NCI-H526 (cell line): ENCODE measurements at regions not wholly inside any gene's neighbourhood (a gene's known extent, or its start where the extent isn't known, plus 50 kb on each side); places are given as distances from the start of the nearest gene placed in this dataset.
A peak's percentile ranks its signal among the peaks of the same experiment; 100 is the strongest.
"Not testable (repeated sequence)": the region's sequence is repeated elsewhere in the genome, so short reads cannot be mapped to it uniquely, and the experiment has no call there.

Experiments
- DNase-seq, 2 experiments: peaks; one replicate each; lab custom pipeline; 2025; lab: John Stamatoyannopoulos, UW

DNA sequence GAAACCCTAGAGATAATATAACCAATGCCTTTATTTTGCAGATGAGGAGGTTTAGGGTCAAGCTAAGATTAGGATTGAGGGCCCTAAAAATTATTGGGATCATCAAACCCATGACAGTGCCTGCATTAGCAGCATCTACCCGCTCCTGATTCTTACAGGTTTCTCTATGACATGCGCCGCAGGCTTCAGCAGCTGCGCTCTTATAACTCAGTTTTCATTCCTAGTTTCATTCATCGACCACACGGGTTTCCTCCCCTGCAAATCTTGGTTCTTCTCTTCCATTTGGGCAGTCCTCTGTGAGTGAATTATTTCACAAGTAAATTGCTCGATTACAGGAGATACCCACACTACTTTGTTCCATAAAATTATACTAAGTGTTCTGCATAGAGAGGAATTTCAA lies 137.2 kb downstream of the SLC24A2 start:
- no peak for DNase-seq

DNA sequence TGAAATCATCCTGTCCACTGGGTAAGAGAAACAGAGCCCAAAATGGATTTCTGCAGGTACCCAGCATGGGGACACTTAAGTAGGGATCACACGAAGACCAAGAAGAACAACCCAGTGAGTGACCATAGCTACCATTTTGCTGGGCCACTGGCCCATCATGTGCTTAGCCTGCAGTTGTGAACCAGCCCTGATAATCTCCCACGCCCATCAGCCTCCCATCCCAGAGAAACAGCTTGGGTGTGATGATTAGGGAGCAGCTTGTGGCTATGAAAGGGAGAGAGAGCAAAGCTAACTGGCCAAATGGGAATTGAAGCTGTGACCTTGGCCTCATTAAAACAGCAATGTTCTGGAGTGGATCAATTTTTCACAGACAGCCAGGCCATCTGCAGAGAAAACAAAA lies 138.5 kb downstream of the SLC24A2 start:
- DNase-seq: no peak

DNA sequence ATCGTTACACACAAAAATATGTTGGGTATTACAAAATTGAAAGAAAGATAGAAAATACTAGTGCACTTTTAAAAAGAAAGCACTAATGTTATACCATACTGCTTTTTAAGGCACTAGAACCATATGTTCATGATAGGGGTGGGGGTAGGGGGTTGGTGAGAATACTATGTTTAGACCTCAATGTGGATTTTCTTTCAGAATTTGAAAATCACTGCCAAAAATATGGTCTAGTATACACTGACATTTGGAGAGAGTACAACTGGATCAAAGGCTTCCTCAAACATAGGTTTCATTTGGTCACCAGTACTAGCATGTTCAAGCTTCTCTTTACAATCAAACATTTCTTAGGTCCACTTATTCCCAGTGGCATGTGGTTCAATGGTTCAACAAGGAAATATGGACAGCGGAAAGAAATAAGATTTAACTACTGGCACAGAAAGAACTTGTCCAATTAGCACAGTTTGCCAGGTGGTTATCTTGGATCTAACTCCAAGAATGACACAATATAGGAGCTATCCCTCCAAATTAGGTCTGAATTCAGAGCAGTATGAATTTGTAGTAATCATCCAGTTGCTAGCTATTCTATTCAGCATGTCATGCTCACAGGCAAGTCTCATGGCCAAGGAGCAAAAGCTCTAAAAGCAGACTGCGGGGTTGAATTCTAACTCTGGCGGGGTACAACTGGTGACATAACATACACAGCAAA lies 139.3 kb downstream of the SLC24A2 start:
- DNase-seq: no peak

DNA sequence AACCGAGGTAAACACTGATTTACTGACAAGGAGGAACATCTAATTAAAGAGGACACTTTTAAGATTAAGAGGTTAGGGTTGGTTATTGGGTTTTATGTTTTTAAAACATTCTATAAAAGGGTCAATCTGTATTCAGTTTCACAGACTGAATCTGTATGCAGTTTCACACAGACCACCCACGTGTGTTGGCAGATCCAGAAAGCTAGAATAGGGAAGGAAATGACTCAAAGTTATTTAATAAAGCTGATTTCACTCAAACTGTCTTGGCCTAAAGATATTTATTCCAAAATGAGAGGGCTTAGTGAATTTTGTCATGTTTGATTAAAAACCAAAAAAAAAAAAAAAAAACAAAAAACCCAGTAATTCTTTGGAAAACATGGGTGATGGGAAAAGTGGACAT lies 140.2 kb downstream of the SLC24A2 start:
- no peak for DNase-seq

DNA sequence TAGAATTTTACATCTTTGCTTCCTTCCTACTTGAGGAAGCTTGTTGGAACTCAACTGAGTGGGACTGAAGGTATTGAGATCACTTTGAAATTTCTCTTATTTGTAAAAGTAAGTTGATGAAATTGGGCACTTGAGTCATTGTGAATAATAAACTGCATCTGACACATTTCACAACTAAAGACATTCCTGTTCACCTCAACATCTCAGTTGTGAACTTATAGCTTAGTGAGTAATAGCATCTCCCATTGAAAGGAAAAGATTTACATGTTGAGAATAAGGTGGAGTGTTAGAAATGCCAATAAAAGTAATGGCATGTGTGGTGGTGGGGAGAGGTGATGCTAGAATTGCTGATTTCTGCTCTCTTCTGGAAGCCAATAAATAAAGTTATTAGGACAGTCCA lies 145.0 kb downstream of the SLC24A2 start:
- DNase-seq: no peak

DNA sequence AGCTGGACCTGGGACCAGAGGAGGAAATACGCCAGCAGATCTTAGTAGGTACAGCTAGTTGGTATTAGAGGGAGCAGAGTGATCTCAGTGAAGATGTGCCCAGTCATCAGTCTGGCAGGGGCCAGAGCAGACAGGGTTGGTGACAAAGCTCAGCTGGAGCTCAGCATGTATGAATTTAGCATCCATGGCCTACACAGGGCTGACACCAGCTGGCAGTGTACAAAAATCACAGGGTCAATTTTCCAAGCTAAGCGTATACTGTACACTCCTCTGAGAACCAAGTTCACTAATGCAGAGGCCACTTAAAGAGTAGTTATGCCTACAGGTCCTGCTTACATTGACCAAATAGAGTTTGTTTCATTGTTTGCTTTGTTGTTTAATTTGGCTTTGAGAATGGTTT lies 146.6 kb downstream of the SLC24A2 start:
- peak in 1 of 2 experiments; percentile 11 for DNase-seq

DNA sequence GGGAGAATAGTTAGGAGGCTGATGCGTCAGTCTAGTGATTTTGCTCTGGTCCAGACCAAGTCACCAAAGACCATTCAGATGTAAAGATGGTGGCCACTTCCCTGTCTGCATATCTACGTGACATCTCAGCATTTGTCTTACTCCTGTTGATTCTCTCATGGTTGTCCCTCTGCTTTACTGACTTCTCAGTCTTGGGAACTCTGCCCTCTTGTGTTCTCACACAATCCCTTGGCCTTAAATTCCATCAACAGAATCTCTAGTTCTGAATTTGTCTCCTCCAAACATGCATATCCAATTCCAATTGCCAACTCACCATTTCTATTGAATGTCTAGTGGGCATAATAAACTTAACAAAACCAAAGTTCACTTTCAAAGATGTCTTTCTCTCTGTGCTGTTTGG lies 147.8 kb downstream of the SLC24A2 start:
- no peak for DNase-seq

DNA sequence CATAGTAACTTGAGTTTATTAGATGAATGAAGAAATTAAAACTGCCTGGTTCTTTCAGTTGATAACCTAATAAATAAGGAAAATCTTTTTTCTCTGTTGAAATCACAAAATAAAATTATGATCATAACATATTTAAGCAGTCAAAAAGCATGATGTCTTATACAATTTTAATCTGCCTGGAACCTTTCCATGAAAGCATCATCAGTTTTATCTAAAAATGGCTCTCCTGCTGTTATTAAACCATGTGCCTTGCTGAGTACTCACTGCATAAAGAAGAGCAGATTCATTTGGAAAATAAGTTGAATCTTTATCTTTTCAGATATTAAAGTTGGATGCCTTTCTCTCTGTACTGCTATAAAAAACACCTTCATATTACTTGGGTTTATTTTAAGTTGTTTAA lies 148.8 kb downstream of the SLC24A2 start:
- DNase-seq: no peak

DNA sequence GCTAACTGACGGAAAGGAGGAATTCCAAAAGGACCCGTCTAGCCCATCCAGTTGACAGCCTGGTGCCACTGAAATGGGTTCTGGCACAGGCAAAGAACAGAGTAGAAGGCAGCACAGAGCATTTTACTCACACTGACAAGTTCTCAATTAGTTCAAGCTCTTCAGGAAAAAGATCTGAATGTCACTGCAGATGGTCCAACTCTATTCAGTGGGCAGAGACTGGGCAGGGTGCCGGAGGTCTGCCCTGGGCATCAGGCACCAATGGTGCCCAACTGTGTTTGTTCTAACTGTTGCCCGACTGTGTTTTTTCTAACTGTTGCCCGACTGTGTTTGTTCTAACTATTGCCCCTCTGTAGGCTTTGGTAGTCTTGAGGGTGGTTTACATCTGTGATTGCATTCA lies 151.8 kb downstream of the SLC24A2 start:
- DNase-seq: no peak

DNA sequence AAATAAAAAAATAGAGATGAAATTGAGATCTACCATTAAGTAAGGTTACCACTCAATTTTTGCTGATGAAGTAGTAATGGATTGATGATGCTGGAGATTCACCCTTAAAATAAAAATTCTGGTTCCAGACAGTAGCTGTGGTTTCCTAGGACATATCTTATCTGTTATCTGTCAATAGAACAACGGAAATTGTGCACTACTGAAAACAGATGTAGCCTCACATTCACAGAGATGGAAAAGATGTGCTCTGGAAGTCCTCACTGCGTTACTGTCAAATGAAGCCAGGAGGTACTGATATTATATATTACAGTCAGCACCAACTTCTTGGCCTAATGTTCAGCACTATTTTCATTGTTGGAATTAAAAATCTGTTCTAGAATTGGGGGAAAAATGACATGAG lies 154.0 kb downstream of the SLC24A2 start:
- no peak for DNase-seq

DNA sequence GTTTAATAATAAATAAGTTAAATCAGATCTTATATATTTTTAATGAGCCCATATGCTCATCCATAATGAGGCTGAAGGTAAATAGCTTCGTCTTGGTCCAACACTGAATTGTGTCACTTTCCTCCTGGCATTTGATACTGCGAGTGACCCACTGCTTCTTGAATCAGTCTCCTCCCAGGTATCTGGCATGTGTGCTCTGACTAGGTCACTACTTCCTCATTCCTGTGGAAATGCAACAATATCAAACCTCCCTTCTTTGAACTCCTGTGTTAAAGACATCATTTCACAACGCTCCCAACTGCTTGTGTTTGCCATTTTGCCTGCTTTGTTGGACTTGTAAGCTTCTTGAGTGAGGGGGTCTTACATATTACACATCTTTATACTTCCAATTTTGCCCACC lies 157.7 kb downstream of the SLC24A2 start:
- no peak for DNase-seq

DNA sequence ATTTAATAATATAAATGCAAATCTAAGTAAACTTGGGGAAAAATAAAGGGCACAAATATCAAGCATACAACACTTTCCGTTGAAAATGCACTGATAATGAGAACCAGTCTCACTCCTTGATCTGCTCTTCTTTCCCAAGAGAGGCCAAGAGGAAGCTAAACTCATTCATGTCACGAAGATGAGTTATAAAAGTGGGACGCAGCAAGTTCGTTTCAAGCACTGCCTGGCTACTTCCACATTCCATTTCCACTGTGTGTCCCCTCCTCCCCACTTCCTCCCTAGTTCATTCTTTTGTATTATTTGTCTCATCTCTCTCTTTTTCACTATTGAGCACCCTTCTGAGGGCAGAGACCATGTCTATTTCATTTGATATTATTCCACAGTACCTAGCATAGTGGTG lies 158.1 kb downstream of the SLC24A2 start:
- no peak for DNase-seq

DNA sequence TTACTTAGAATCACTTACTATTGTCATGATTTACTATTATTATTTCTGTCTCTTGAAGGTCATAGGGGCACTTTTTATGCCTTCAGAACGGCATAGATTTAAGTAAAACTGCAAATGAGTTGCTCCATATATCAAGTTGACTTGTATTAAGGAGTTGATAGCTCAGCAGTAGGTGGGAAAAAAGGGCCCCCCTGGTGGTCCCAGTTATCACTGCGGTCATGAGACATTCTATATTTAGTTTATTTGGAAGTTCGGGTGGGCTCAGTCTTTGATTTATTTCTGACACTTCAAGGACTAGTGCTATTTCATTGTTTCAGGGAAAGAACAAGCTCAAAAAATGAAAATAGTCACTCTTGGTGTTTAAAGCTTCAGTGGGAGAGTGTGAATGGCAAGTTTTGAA lies 159.3 kb downstream of the SLC24A2 start:
- DNase-seq: no peak

DNA sequence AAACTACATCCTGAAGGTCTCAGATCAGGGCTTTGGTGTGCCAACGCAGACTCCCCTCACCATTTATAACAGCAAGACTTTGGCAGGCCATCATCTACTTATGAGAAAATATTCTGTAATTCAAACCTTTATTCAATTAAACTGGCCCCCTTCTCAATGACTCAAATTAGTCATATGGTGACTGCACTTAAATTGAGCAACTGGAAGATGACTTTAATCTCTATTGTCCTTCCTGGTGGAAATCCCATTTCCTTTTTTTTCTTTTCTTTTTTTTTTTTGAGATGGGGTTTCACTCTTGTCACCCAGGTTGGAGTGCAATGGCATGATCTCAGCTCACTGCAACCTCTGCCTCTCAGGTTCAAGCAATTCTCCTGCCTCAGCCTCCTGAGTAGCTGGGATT lies 163.4 kb downstream of the SLC24A2 start:
- not testable (repeated sequence) for DNase-seq

DNA sequence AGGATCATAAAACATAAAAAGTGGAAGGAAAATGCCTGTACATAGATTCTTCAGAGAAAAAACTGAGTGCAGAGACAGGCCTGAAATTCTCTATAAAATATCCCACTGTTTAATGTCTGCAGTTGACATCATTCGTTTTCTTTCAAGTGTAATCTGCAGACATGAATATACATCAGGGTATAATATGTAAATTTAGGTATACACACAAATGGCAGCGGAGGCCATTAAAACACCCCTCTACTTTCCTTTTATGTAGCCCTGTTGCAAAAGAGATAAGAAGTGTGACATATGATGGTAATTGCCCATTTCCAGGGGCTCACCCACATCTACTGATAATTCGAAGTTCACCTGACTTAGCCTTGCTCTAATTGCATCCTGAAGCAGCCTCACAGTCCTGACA lies 164.3 kb downstream of the SLC24A2 start:
- DNase-seq: no peak

DNA sequence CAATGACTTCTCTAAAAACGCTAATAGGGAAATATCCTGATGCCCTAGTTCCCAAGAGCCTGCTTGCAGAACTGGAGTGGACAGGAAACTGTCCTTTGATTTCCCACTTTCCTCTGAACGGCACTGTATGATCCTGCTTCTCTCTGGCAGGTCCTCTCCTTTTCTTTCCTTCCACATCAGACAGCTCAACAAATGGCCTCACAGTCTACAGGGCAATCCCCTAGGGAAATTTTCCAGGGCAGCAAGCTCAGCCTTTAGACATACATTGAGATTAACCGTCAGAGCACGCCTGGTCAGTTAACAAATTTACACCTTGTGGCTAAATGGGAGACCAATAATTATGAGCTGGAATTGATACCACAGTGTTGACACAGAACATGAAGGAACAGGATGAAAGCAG lies 164.9 kb downstream of the SLC24A2 start:
- DNase-seq: peak in 1 of 2 experiments; percentile 7

DNA sequence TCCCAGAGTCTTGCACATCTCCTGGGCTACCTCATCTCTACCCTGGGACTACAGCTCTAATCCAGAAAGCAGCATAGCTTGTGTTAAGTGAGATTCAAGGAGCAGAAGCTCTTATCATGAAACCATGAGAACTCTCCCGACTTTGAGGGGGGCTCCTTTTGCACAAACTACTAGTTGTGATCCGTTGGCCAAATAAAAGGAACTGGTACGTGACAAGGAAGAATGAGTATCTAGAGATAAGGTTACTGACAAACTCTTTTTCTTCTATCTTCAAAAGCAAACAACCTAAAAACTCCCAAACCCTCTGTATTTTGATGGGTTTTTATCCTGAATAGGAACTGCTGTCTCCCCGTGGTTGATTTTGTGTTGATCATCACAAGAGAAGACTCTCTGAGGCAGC lies 168.5 kb downstream of the SLC24A2 start:
- DNase-seq: no peak

DNA sequence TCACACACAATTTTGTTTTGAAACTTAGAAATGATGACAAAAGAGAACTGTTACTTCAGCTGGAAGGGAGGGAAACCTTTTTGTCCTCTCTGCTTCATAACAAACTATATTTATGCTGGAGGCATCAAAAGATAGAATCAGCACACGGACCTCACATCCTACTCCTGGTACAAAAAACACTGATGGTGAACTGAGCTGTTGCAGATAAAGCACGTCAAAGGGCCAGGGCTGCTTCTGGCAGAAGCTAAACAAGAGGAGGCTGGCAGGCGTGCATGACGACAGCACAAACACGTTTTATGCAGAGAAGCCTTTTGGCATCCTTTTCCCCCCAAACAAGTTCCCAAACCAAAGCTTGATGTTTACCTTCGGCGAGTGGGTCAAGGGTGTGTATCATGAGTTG lies 169.6 kb downstream of the SLC24A2 start:
- no peak for DNase-seq

DNA sequence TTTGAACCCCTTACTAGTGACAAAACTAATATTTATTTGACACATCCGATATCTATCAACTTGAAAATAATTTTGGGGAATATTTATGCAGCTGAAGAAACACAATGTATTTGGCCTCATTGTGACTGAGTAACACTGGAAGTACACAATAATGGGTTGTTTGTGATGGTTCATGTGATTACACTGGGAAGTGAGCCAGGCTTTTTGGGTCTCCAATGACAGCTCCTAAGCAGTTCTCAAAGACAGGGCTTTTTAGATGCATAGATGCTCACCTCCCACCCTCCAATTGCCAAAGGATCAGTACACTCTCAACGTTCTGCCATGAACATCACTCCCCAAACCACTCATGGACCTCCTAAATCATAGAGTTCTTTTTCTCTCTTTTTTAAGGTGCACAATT lies 170.0 kb downstream of the SLC24A2 start:
- no peak for DNase-seq

DNA sequence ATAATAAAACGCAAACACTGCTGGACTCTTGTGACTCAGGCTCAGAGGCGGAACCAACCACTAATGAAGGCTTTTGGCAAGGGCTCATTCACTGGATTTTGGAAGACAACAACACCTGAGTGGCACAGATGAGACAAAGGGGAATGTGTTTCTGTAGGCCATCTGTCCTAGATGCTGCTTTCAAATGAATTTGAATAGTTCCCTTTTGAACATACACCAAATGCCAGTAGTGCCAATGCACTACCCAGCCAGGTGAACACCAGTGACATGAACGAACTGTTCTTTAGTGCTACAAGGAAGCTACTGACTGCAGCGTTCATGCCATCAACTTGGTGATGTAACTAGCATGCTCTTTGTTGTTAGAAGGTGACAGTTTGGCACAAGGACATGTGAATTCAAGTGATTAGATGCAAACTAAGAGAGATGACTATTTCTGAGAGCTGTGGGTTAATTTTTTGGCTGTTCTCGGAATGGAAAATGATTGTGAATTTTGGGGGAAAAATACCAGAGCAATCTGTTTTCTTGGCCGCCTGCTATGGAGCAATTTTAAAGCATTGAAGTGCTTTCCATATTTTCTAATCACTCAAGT lies 173.7 kb downstream of the SLC24A2 start:
- DNase-seq: no peak

DNA sequence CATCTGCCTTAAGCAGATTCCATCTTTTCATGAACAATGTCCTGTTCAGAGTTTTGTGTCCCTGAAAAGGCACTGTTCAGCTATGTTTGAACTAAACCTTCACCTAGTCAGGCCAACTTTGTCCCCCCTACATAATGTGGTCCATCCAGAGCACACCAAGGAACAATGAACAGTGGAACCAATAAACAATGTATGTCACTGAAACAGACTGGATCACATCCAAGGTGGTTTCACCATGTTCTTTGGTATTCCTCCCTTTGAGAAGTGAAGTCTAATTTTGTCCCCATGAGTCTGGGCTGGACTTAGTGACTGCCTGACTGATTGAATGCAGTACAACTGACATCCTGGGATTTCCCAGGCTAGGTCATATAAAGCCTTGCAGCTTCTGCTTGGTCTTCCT lies 174.5 kb downstream of the SLC24A2 start:
- no peak for DNase-seq

DNA sequence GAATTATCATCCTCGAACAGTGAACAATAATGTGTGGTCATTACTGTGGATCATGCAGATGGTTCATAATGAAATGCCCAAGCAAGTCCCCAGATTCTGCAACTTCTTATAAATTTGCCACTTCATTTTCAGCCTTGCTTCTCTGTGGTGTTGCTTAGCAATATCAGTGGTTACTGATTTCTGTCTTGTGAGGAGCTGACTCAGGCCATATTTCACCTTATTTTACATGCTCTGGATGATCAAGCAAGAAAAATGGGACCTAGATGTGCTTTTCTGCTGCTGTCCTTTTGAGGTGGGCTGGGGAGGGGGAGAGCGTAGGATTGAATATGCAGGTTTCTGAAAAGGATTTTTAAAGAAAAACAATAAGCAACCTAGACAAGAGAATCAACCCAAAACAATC lies 188.3 kb downstream of the SLC24A2 start:
- DNase-seq: no peak

DNA sequence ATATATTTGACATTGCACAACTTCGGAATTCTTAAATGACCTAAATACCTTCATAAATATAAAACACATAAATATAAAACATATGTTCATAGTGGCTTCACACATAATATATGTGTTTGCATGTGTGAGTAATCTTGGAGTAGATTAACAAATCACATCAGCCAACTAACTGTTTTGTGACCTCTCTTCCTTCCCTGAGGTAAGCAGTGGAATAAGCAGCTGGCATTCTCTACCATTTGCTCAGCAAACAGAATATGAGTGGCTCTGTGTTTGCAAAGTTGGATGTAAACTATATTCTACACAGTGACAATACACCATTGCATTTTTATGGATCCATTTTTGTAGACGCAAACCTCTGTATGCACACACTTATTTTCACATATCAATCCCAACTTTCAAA lies 189.9 kb downstream of the ACER2 start:
- DNase-seq: no peak

DNA sequence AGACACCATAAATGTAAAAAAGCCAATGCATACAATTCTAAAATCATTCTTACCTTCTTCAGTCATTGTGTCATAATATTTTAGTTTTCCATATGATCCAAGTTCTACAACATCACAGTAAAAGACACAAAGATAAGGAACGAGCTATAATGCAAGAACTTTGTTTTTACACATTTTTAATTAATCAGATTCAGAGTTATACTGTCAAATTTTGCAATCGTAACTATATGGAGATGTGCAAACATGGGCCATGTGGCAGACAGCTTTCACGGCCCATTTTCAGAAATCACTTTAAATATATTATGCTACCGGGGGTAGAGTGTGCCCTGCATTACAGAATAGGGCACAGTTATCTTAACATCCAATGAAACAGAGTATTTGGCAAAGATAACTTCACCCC lies 188.4 kb downstream of the ACER2 start:
- DNase-seq: no peak
